A549 (cell line): ENCODE measurements at regions not wholly inside any gene's neighbourhood (a gene's known extent, or its start where the extent isn't known, plus 50 kb on each side); places are given as distances from the start of the nearest gene placed in this dataset.

ENCODE experiments used
- ATAC-seq, 2 experiments: fragments of 200-7000 bp in 1 of 2; fragments of >200 bp in 1 of 2; cut with Nextera tagmentation in 1 of 2; cut with Tn5 transposase in 1 of 2; 3 replicates each; pipeline versions ENCODE4 v1.8.0 to v1.9.1; 2018 to 2020; ENCODE audit warnings: mild to moderate bottlenecking in 1 of 2, moderate library complexity in 1 of 2
- CTCF ChIA-PET: fragments of 300-600 bp; sonication (Branson Sonifier 250); formaldehyde crosslinking; extraction: SDS; loops from one replicate; lab custom pipeline; 2021; ENCODE audit warnings: antibody characterized with exemption, inconsistent platforms; lab: Yijun Ruan, JAX
- POLR2A ChIA-PET: fragments of 350-600 bp; formaldehyde crosslinking; extraction: SDS; loops from one replicate; lab custom pipeline; 2021; ENCODE audit warnings: antibody characterized with exemption, inconsistent platforms; lab: Yijun Ruan, JAX
- DNase-seq, 2 experiments: peaks; one replicate each; pipeline versions ENCODE4 v3.0.0 to v3.0.0-alpha.2; 2011 to 2016; ENCODE audit warnings: low read depth in 1 of 2, low spot score in 1 of 2
- FAIRE-seq: peaks from 2 replicates; lab custom pipeline; 2011; peaks lifted over from hg19 to GRCh38; lab: Jason Lieb, UNC
- H3K27ac ChIP-seq, 2 experiments: fragments of >200 bp; sonication (Bioruptor Twin); formaldehyde crosslinking; 3 replicates each; pipeline ENCODE4 v1.5.1; 2016 to 2017
- H3K4me1 ChIP-seq: fragments of >200 bp; sonication (Bioruptor Twin); formaldehyde crosslinking; 3 replicates; pipeline ENCODE4 v1.6.1; 2016
- H3K4me2 ChIP-seq: fragments of >200 bp; sonication (Bioruptor Twin); formaldehyde crosslinking; 3 replicates; pipeline ENCODE4 v1.6.1; 2016
- H3K4me3 ChIP-seq: fragments of >200 bp; sonication (Bioruptor Twin); formaldehyde crosslinking; 3 replicates; pipeline ENCODE4 v1.5.1; 2016
- H3K9me3 ChIP-seq: fragments of >200 bp; sonication (Bioruptor Twin); formaldehyde crosslinking; 3 replicates; pipeline ENCODE4 v1.6.1; 2016
- CBX2 ChIP-seq: fragments of 200-600 bp; sonication (generic); IDR thresholded peaks from 2 replicates; pipeline ENCODE4 v1.6.1; 2016; ENCODE audit warnings: low read depth, mild to moderate bottlenecking, borderline replicate concordance
- CEBPB ChIP-seq, 2 experiments: fragments of >200 bp in 1 of 2; sonication (Bioruptor Twin) in 1 of 2; formaldehyde crosslinking in 1 of 2; IDR thresholded peaks; 2 replicates each; pipeline ENCODE4 v1.6.1; 2012 to 2016
- CHD2 ChIP-seq: fragments of 150-350 bp; IDR thresholded peaks from 2 replicates; pipeline ENCODE4 v1.6.1; 2014; ENCODE audit warnings: low read length; ENCODE audit not compliant: partially characterized antibody
- EP300 ChIP-seq, 2 experiments: fragments of >200 bp; sonication (Bioruptor Twin); formaldehyde crosslinking; IDR thresholded peaks; 2 replicates in 1 of 2; 3 replicates in 1 of 2; pipeline ENCODE4 v1.6.1; 2016 to 2017
- ESRRA ChIP-seq: fragments of 150-350 bp; IDR thresholded peaks from 2 replicates; pipeline ENCODE4 v1.6.1; 2014; ENCODE audit warnings: mild to moderate bottlenecking, low read length, borderline replicate concordance
- FOSB ChIP-seq: fragments of 250-450 bp; sonication (Bioruptor Pico); IDR thresholded peaks from 2 replicates; pipeline ENCODE4 v1.5.0; 2020; ENCODE audit warnings: mild to moderate bottlenecking, moderate library complexity
- JUN ChIP-seq, 2 experiments: fragments of >200 bp; sonication (Bioruptor Twin); formaldehyde crosslinking; IDR thresholded peaks; 2 replicates in 1 of 2; 3 replicates in 1 of 2; pipeline ENCODE4 v1.6.1; 2016 to 2017
- JUNB ChIP-seq: fragments of >200 bp; sonication (Bioruptor Twin); formaldehyde crosslinking; IDR thresholded peaks from 2 replicates; pipeline ENCODE4 v1.6.1; 2016
- KDM1A ChIP-seq: fragments of 200-600 bp; sonication (generic); IDR thresholded peaks from 2 replicates; pipeline ENCODE4 v1.6.1; 2016; ENCODE audit warnings: low read depth, mild to moderate bottlenecking
- KDM5A ChIP-seq: fragments of 200-600 bp; sonication (generic); IDR thresholded peaks from 2 replicates; pipeline ENCODE4 v1.6.1; 2016; ENCODE audit warnings: antibody characterized with exemption, mild to moderate bottlenecking
- MAFK ChIP-seq: fragments of 450-650 bp; IDR thresholded peaks from 2 replicates; pipeline ENCODE4 v1.6.1; 2014; ENCODE audit not compliant: partially characterized antibody
- MYC ChIP-seq: IDR thresholded peaks from 2 replicates; pipeline ENCODE4 v1.6.1; 2012; ENCODE audit warnings: mild to moderate bottlenecking, inconsistent platforms, low read length, improper control_type of control experiment, borderline replicate concordance
- NFE2L2 ChIP-seq: fragments of 150-350 bp; conservative IDR thresholded peaks from 2 replicates; pipeline ENCODE4 v1.6.1; 2014; ENCODE audit warnings: low read length
- RARB ChIP-seq: fragments of 250-450 bp; sonication (Bioruptor Pico); IDR thresholded peaks from 2 replicates; pipeline ENCODE4 v1.8.0; 2021; ENCODE audit warnings: mild to moderate bottlenecking, moderate library complexity
- RFX5 ChIP-seq: fragments of 450-650 bp; IDR thresholded peaks from 2 replicates; pipeline ENCODE4 v1.7.1; 2014; ENCODE audit warnings: antibody characterized with exemption, mild to moderate bottlenecking, moderate library complexity
- SREBF2 ChIP-seq: fragments of 450-650 bp; IDR thresholded peaks from 2 replicates; pipeline ENCODE4 v1.6.1; 2014; ENCODE audit warnings: mild to moderate bottlenecking, moderate library complexity
- ZC3H11A ChIP-seq: fragments of 450-650 bp; IDR thresholded peaks from 2 replicates; pipeline ENCODE4 v1.6.1; 2014; ENCODE audit warnings: antibody characterized with exemption, mild to moderate bottlenecking
- WGBS: methylation state at CpG from one replicate; pipeline ENCODE4 v1.1.6; 2017; ENCODE audit errors: missing lambda C conversion rate; 5-methylcytosine and 5-hydroxymethylcytosine counted together
- TF ChIP-seq, protein P1 (sequence below): fragments of 250-450 bp; sonication (Bioruptor Pico); IDR thresholded peaks from 2 replicates; pipeline ENCODE4 v1.5.0; 2020; ENCODE audit warnings: low read depth, mild to moderate bottlenecking, moderate library complexity
- TF ChIP-seq, protein P2 (sequence below): fragments of >200 bp; sonication (Bioruptor Twin); formaldehyde crosslinking; IDR thresholded peaks from 3 replicates; pipeline ENCODE4 v1.5.1; 2016
- TF ChIP-seq, protein P3 (sequence below): fragments of 250-450 bp; sonication (Bioruptor Pico); IDR thresholded peaks from 2 replicates; pipeline ENCODE4 v1.5.0; 2021; ENCODE audit warnings: mild to moderate bottlenecking, moderate library complexity, borderline replicate concordance
- TF ChIP-seq, protein P4 (sequence below): fragments of >200 bp; sonication (Bioruptor Twin); formaldehyde crosslinking; IDR thresholded peaks from 2 replicates; pipeline ENCODE4 v1.6.1; 2016
- TF ChIP-seq, protein P5 (sequence below): fragments of 450-650 bp; IDR thresholded peaks from 2 replicates; pipeline ENCODE4 v1.6.1; 2014; ENCODE audit warnings: antibody characterized with exemption
- TF ChIP-seq, protein P6 (sequence below): fragments of >200 bp; sonication (Bioruptor Twin); formaldehyde crosslinking; IDR thresholded peaks from 3 replicates; pipeline ENCODE4 v1.6.1; 2016
- TF ChIP-seq, protein P7 (sequence below): fragments of 200-600 bp; sonication (generic); IDR thresholded peaks from 2 replicates; pipeline ENCODE4 v1.6.1; 2016; ENCODE audit warnings: antibody characterized with exemption, mild to moderate bottlenecking, moderate library complexity

DNA sequence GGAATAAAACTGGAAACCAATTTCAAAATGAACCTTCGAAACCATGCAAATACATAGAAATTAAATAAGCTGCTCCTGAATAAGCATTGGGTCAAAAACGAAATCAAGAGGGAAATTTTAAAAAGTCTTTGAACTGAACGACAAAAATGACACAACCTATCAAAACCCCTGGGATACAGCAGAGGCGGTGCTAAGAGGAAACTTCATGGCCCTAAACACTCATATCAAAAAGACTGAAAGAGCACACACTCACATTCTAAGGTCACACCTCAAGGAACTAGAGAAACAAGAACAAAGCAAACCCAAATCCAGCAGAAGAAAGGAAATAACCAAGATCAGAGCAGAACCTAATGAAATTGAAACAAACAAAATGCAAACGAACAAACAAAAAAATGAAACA, 85.2 kb upstream of the CDC42BPA start:
- POLR2A ChIA-PET, result no interaction called here

DNA sequence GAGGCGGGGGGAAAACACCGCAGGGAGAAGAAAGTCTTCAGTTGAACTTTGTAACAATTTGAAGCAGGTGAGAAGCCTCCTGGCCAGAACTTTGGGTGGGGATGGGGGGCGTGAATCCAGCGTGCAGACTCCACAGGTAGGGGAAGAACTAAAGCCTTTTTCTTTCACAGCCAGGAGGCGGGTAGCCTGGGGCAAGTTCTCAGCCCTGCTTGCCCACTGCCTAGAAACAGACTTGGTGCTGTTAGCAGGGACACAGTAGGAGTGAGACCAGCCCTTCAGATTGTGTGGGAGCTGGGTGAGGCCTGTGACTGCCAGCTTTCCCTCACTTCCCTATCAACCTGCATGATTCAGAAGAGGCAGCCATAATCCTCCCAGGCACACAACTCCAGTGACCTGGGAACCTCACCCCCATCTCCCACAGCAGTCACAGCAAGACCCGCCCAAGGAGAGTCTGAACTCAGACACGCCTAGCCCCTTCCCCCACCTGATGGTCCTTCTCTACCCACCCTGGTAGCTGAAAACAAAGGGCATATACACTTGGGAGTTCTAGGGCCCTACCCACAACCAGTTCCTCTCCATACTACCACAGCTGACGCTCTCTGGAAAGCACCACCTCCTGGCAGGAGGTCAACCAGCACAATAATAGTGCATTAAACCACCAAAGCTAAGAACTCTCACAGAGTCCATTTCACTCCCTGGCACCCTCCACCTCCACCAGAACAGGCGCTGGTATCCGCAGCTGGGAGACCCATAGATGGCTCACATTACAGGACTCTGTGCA, 83.5 kb upstream of the CDC42BPA start:
- POLR2A ChIA-PET, result no interaction called here
- 94% methylated on average over 10 of the region's 10 CpGs for WGBS
- FAIRE-seq, result no peak

More for the DNA sequence above, 85.2 kb upstream of the CDC42BPA start:
- no peak overlapping the region for H3K27ac ChIP-seq
- H3K9me3 ChIP-seq, result no peaks in the 10 kb centered on the region; the same call in 2 of the 3 replicates
- CTCF ChIA-PET, result interaction anchor here (1.3 kb wide), 1 partner anchor 13 kb away, joined by 3 read pairs; no protein-coding TSS in a partner anchor
- no peak overlapping the region for H3K4me2 ChIP-seq
- H3K4me1 ChIP-seq, result no peaks in the 10 kb centered on the region
- no peak overlapping the region for H3K4me3 ChIP-seq
- no peak for TF ChIP-seq EP300 (IDR thresholded peaks at IDR 0.05)
- TF ChIP-seq CEBPB (IDR thresholded peaks at IDR 0.05), result no peak
- no peak for TF ChIP-seq NFE2L2
- no peak for TF ChIP-seq CBX2
- TF ChIP-seq, protein P1, sequence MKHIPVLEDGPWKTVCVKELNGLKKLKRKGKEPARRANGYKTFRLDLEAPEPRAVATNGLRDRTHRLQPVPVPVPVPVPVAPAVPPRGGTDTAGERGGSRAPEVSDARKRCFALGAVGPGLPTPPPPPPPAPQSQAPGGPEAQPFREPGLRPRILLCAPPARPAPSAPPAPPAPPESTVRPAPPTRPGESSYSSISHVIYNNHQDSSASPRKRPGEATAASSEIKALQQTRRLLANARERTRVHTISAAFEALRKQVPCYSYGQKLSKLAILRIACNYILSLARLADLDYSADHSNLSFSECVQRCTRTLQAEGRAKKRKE, result no peak
- TF ChIP-seq, protein P2, sequence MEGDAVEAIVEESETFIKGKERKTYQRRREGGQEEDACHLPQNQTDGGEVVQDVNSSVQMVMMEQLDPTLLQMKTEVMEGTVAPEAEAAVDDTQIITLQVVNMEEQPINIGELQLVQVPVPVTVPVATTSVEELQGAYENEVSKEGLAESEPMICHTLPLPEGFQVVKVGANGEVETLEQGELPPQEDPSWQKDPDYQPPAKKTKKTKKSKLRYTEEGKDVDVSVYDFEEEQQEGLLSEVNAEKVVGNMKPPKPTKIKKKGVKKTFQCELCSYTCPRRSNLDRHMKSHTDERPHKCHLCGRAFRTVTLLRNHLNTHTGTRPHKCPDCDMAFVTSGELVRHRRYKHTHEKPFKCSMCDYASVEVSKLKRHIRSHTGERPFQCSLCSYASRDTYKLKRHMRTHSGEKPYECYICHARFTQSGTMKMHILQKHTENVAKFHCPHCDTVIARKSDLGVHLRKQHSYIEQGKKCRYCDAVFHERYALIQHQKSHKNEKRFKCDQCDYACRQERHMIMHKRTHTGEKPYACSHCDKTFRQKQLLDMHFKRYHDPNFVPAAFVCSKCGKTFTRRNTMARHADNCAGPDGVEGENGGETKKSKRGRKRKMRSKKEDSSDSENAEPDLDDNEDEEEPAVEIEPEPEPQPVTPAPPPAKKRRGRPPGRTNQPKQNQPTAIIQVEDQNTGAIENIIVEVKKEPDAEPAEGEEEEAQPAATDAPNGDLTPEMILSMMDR, result no peak
- TF ChIP-seq, protein P3, sequence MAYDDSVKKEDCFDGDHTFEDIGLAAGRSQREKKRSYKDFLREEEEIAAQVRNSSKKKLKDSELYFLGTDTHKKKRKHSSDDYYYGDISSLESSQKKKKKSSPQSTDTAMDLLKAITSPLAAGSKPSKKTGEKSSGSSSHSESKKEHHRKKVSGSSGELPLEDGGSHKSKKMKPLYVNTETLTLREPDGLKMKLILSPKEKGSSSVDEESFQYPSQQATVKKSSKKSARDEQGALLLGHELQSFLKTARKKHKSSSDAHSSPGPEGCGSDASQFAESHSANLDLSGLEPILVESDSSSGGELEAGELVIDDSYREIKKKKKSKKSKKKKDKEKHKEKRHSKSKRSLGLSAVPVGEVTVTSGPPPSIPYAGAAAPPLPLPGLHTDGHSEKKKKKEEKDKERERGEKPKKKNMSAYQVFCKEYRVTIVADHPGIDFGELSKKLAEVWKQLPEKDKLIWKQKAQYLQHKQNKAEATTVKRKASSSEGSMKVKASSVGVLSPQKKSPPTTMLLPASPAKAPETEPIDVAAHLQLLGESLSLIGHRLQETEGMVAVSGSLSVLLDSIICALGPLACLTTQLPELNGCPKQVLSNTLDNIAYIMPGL (CRISPR knock-in tag), result no peak
- FAIRE-seq, result no peak
- DNase-seq, result no peak
- 42% methylated on average over 5 of the region's 5 CpGs for WGBS
- no peak for ATAC-seq

More for the DNA sequence above, 83.5 kb upstream of the CDC42BPA start:
- DNase-seq (no peak), ATAC-seq (no peak)
- no peak overlapping the region for H3K27ac ChIP-seq
- no peak overlapping the region for H3K4me2 ChIP-seq
- no peak overlapping the region for H3K4me3 ChIP-seq
- CTCF ChIA-PET, result interaction anchor here (0.7 kb wide), 1 partner anchor 167 kb away, joined by 3 read pairs; no protein-coding TSS in a partner anchor
- no peaks in the 10 kb centered on the region for H3K9me3 ChIP-seq
- TF ChIP-seq CEBPB (IDR thresholded peaks at IDR 0.05) (no peak), RARB (CRISPR knock-in tag) (no peak), RFX5 (no peak), KDM1A (no peak), CHD2 (no peak), JUNB (no peak), FOSB (CRISPR knock-in tag) (no peak), JUN (IDR thresholded peaks at IDR 0.05) (no peak), MAFK (no peak), ZC3H11A (no peak), KDM5A (no peak), MYC (no peak), ESRRA (no peak), SREBF2 (no peak)
- TF ChIP-seq, protein P4, sequence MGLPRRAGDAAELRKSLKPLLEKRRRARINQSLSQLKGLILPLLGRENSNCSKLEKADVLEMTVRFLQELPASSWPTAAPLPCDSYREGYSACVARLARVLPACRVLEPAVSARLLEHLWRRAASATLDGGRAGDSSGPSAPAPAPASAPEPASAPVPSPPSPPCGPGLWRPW, result no peak
- TF ChIP-seq, protein P5, sequence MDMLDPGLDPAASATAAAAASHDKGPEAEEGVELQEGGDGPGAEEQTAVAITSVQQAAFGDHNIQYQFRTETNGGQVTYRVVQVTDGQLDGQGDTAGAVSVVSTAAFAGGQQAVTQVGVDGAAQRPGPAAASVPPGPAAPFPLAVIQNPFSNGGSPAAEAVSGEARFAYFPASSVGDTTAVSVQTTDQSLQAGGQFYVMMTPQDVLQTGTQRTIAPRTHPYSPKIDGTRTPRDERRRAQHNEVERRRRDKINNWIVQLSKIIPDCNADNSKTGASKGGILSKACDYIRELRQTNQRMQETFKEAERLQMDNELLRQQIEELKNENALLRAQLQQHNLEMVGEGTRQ, result no peak
- TF ChIP-seq, protein P6, sequence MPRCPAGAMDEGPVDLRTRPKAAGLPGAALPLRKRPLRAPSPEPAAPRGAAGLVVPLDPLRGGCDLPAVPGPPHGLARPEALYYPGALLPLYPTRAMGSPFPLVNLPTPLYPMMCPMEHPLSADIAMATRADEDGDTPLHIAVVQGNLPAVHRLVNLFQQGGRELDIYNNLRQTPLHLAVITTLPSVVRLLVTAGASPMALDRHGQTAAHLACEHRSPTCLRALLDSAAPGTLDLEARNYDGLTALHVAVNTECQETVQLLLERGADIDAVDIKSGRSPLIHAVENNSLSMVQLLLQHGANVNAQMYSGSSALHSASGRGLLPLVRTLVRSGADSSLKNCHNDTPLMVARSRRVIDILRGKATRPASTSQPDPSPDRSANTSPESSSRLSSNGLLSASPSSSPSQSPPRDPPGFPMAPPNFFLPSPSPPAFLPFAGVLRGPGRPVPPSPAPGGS, result no peak
- TF ChIP-seq, protein P7, sequence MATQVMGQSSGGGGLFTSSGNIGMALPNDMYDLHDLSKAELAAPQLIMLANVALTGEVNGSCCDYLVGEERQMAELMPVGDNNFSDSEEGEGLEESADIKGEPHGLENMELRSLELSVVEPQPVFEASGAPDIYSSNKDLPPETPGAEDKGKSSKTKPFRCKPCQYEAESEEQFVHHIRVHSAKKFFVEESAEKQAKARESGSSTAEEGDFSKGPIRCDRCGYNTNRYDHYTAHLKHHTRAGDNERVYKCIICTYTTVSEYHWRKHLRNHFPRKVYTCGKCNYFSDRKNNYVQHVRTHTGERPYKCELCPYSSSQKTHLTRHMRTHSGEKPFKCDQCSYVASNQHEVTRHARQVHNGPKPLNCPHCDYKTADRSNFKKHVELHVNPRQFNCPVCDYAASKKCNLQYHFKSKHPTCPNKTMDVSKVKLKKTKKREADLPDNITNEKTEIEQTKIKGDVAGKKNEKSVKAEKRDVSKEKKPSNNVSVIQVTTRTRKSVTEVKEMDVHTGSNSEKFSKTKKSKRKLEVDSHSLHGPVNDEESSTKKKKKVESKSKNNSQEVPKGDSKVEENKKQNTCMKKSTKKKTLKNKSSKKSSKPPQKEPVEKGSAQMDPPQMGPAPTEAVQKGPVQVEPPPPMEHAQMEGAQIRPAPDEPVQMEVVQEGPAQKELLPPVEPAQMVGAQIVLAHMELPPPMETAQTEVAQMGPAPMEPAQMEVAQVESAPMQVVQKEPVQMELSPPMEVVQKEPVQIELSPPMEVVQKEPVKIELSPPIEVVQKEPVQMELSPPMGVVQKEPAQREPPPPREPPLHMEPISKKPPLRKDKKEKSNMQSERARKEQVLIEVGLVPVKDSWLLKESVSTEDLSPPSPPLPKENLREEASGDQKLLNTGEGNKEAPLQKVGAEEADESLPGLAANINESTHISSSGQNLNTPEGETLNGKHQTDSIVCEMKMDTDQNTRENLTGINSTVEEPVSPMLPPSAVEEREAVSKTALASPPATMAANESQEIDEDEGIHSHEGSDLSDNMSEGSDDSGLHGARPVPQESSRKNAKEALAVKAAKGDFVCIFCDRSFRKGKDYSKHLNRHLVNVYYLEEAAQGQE, result no peak
- 0 out of 3 replicates have a peak, but pooled peaks cover 4% of the 10 kb centered on the region for H3K4me1 ChIP-seq
